CD1c-positive myeloid dendritic cell (primary cell): ENCODE measurements at regions not wholly inside any gene's neighbourhood (a gene's known extent, or its start where the extent isn't known, plus 50 kb on each side); places are given as distances from the start of the nearest gene placed in this dataset.
"Not testable (repeated sequence)": the region's sequence is repeated elsewhere in the genome, so short reads cannot be mapped to it uniquely, and the experiment has no call there.

Experiments used
- DNase-seq: peaks from one replicate; pipeline ENCODE4 v3.0.0-alpha.2; 2016; ENCODE audit errors: extremely low spot score

DNA sequence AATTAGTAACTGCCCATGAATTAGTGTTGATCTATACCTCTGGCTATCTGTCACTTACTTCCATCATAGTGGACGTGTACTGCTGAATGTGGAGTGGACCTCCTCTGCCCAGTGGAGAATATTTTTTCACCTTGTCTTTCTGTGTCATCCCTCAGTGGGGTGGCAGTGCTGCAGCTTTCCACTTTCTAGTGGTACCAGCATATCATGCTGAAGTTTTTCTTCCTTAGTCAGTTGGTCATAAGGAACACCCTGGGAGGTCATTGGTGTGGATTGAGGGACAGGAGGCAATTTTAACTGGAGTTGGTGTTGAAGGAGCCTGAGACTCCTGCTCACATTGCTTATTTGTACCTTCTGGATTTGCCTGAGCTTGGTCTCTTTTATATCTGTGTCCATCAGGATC, 151.7 kb upstream of the ANKH start:
- DNase-seq = no peak

DNA sequence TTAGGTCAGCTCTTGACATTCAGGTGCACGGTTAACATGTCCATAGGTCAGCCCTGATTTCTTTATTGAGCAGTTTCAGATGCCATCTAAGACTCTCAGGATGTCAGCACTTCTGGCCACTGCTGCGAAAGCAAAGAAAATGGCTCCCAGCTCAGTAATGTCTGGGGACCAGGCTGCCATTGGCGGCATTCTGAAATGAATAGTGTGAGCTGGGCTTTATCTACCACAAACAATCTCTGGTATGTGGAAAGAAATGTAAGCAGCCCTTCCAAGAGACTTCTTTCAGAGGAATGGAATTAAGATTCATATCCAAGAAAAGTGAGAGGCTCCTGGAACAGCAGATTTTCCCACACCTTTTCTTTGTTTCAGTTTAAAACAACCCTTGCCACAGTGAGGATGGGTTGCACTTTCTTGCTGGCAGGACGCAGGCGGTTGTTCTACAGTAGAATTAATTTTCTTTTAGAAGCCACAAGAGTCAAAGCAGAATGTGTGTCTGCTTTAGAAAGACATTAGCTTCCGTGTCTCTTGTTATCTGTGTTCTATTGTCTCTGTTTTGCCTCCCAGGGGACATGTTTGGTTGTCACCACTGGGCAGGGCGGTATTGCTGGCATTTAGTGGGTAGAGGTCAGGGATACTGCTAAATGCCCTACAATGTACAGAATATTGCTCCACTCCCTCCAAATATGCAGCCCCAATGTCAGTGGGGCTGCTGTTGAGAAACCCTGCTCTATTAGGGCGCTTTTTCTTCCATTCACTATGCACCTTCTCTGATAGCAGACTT, 149.9 kb upstream of the ANKH start:
- DNase-seq = no peak

- DNase-seq = no peak
These were observed 149.2 kb upstream of the ANKH start for GRCh38 chr5:15020736-15021135.

GRCh38 chr5:15014809-15015208, 143.2 kb upstream of the ANKH start:
- DNase-seq = no peak

DNA sequence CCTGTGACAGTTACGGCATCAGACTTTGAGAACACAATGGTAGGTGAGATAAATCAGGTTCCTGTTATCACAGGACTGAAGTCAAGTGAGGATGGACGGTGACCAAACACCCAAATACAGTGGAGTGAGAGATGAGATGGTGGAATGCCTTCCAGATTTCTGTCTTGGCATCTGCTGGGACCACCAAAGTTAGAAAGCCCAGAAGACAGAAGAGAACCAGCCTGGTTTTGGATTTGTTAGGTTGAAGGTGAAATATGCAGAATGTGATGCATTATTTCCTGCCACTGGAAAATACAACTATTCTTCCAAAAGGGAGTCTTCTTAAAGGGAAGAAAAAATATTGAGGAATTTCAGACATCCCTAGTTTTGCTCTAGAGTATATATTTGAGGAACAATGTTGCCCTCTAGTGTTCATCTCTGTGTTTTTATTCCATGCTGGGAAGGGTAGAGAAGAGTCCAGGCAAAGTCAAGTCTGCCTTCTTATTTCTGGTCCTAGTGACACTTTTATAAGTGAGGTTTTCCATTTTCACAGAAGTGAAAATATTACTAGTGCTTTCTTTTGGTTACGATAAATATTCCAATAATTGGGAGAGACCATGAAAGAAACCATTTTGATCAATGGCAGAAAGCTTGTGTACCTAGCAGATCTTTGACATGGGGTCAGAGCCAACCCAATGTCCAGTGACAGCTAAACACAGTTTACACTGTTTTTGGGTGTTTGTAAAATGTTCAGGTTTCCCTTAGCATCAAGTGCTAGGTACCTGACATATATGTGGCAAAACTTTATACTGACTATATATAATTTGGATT, 142.3 kb upstream of the ANKH start:
- peak; percentile 70 for DNase-seq

- no peak for DNase-seq
These were observed 140.5 kb upstream of the ANKH start for GRCh38 chr5:15012061-15012460.

GRCh38 chr5:15010936-15011335, 139.4 kb upstream of the ANKH start:
- DNase-seq = no peak

GRCh38 chr5:15009420-15009819, 137.8 kb upstream of the ANKH start:
- no peak for DNase-seq

DNA sequence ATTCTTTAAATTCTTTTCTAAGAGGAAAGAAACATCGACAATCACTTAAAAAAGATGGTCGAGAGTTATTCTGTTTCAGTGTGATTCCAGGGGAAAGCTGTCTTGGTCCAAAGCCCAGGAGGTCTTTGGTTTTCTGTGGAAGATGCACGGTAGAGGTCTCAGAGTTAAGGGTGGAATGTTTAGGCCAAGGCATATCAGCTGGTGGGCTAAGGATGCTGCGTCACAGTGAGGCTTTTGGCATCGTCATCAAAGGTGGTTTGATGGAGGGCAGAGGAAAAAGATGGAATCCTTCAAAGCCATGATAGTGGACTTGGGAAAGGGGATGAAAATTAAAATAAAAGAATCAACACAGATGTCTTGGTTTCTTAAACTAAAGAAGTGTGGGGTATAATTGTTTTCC, 137.3 kb upstream of the ANKH start:
- DNase-seq = no peak

GRCh38 chr5:15008476-15008875, 136.9 kb upstream of the ANKH start:
- peak; percentile 47 for DNase-seq

DNA sequence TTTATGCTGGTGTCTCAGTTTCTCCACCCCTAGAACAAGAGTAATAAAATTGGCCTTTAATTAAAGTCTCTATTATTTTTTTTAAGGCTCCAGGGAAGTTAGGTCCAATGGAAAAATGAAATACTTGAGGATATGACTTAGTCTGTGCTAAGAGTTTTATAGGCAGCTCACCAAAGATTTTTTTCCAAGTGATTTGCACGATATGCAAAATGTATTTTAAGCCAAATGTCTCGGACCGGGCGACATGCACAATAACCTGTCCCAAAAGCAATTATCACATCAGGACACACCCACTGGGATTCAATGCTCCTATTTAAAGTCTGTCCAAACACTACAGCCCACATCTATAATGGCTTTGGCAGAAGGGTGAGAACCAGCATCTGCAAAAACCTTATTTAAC, 136.1 kb upstream of the ANKH start:
- no peak for DNase-seq

GRCh38 chr5:15004506-15004905, 132.9 kb upstream of the ANKH start:
- DNase-seq = no peak

GRCh38 chr5:15003511-15003920, 131.9 kb upstream of the ANKH start:
- DNase-seq = peak; percentile 77

GRCh38 chr5:15002791-15003190, 131.2 kb upstream of the ANKH start:
- DNase-seq = no peak

DNA sequence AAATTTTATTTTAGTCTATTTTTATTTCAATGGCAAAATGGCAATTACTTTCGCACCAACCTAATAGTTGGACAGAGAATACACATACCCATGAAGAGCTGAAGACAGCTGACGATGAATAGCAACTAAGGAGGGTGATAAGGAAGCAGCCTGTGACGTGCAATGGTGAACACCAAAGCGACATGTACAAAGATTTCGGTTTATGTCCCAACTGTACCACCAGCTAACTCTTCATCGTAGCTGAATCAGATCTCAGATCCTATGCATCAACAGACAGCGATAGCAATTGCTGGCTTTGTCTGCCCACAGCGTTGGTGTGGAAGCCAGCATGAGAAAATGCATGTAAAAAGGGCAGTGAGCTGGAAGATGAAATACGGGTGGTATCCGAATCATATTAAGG, 130.6 kb upstream of the ANKH start:
- DNase-seq = peak; percentile 67

DNA sequence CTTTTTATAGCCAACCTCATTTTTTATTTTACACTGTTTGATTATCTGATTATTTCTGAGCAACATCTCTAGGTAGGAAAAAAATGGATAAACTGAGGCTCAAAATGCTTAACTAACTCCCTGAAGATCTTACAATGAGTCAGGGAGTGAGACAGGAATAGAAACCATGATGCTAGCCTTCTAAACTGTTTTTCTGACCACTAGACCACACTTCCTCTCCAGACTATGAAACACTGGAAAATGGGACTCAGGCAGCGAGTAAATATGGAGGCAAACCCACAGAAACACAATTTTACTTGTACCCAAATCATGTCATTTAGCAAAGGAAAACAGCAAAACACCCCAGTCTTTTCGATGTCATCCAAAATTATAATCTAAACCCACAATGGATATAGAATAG, 129.9 kb upstream of the ANKH start:
- peak; percentile 74 for DNase-seq

DNA sequence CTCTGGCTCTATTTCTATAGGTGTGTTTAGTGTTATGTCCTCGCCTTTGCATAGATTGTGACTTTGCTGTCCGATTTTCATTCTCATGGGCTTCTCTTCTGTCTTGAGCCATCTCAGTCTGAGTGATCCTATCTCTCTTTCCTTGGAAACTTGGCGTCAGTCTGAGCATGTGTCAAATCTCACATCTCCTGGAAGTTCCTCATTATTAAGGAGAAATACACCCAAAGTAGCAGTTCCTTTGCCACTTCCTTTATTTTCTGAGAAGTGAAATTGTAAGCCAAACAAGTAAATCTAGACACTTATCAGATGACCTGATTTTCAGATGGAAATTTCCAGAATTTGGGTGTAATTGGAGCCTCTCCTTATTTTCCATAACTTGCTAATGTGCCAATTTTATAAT, 126.9 kb upstream of the ANKH start:
- DNase-seq = peak; percentile 92

- peak; percentile 94 for DNase-seq
These were observed 125.4 kb upstream of the ANKH start for GRCh38 chr5:14996997-14997396.

DNA sequence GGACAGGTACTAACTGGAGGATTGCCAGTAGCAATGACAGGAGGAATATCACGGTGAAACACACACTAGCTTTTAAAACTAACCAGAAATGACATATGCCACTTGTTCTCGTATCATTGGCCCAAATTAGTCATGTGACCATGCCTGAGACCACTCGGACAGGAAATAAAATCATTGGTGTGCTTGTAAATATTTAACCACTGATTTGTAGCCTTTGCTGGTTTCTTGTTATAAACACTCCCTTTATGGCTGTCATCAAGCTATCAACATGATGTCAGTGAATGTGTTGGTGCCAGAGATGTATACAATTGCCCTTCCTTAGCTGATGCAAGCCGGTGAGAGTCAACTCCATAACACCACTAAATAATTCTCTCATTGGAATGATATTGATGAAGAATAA, 123.7 kb upstream of the ANKH start:
- no peak for DNase-seq

DNA sequence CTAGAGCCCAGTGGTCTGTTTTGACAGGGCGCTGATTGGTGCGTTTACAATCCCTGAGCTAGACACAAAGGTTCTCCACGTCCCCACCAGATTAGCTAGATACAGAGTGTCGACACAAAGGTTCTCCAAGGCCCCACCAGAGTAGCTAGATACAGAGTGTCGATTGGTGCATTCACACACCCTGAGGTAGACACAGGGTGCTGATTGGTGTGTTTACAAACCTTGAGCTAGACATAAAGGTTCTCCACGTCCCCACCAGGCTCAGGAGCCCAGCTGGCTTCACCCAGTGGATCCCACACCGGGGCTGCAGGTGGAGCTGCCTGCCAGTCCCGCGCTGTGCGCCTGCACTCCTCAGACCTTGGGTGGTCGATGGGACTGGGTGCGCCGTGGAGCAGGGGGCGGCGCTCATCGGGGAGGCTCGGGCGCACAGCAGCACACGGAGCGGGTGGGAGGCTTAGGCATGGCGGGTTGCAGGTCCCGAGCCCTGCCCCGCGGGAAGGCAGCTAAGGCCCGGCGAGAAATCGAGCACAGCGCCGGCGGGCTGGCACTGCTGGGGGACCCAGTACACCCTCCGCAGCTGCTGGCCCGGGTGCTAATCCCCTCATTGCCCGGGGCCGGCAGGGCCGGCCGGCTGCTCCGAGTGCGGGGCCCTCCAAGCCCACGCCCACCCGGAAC, 122.0 kb upstream of the ANKH start:
- DNase-seq = not testable (repeated sequence)

DNA sequence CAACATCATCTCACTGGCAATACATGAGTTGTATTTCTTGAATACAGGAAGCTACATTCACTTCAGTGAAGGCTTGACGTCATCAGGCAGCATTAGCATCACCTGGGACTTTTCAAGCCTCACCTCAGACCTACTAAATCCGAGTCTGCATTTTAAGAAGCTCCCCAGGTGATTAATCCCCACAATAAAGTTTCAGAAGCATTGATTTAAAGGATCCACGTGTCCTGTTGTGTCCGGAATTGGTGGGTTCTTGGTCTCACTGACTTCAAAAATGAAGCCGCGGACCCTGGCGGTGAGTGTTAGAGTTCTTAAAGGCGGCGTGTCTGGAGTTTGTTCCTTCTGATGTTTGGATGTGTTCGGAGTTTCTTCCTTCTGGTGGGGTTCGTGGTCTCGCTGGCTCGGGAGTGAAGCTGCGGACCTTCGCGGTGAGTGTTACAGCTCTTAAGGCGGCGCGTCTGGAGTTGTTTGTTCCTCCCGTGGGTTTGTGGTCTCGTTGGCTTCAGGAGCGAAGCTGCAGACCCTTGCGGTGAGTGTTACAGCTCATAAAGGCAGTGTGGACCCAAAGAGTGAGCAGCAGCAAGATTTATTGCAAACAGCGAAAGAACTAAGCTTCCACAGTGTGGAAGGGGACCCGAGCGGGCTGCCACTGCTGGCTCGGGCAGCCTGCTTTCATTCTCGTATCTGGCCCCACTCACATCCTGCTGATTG, 121.3 kb upstream of the ANKH start:
- DNase-seq = peak; percentile 62

DNA sequence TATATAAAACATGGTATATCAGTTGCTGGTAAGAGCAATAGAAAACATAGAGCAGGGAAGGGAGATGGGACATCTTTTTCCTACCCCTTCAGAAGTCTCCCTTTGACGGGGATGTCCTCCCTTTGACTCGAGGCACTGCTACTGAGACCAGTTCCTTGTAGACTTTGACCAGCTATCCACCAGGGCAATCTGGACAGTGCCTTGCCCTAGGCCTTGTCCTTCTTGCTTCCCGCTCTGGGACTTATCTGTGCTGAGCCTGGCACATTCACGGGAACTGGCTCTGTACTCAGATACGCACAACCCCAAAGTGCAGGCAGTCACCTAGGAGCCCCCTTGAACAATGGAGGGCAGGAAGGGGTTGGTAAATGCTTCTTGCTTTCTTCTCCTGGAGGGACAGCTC, 116.6 kb upstream of the ANKH start:
- no peak for DNase-seq
